HepG2 (cell line): ENCODE measurements at regions not wholly inside any gene's neighbourhood (a gene's known extent, or its start where the extent isn't known, plus 50 kb on each side); places are given as distances from the start of the nearest gene placed in this dataset.

Experiments
- CTCF ChIP-seq: sonication (generic); formaldehyde crosslinking; IDR thresholded peaks from 2 replicates; pipeline ENCODE4 v1.5.0; 2020; ENCODE audit warnings: mild to moderate bottlenecking, missing genetic modification reagents, moderate library complexity
- DR1 ChIP-seq: sonication (generic); formaldehyde crosslinking; IDR thresholded peaks from 2 replicates; pipeline ENCODE4 v1.8.0; 2021; ENCODE audit warnings: mild to moderate bottlenecking, missing genetic modification reagents, inconsistent platforms
- EZH2 ChIP-seq: conservative IDR thresholded peaks from 2 replicates; pipeline ENCODE4 v1.6.1; 2012; ENCODE audit warnings: mild to moderate bottlenecking, low read depth, low read length, moderate library complexity
- FOXK2 ChIP-seq: fragments of 450-650 bp; IDR thresholded peaks from 2 replicates; pipeline ENCODE4 v1.6.1; 2016
- KLF16 ChIP-seq, 2 experiments: sonication (generic) in 1 of 2; formaldehyde crosslinking in 1 of 2; IDR thresholded peaks; 2 replicates each; pipeline versions ENCODE4 v1.6.1 to v1.8.0; 2016 to 2023; ENCODE audit warnings: missing genetic modification reagents in 2 of 2, missing compliant biosample characterization in 1 of 2
- POLR2A ChIP-seq, 2 experiments: IDR thresholded peaks; 2 replicates each; pipeline ENCODE4 v1.6.1; 2011; ENCODE audit warnings: low read depth in 2 of 2, low read length in 2 of 2, mild to moderate bottlenecking in 1 of 2, moderate library complexity in 1 of 2; ENCODE audit not compliant: insufficient read depth in 1 of 2
- SIN3A ChIP-seq: IDR thresholded peaks from 2 replicates; pipeline ENCODE4 v1.6.1; 2011; ENCODE audit warnings: low read depth, mild to moderate bottlenecking, control low read depth, low read length, borderline replicate concordance
- ZBTB40 ChIP-seq, 2 experiments: fragments of 450-650 bp in 1 of 2; sonication (generic) in 1 of 2; formaldehyde crosslinking in 1 of 2; IDR thresholded peaks; 2 replicates each; pipeline versions ENCODE4 v1.6.1 to v1.8.0; 2016 to 2022; ENCODE audit warnings: antibody characterized with exemption in 1 of 2, mild to moderate bottlenecking in 1 of 2, missing genetic modification reagents in 1 of 2
- ZFYVE20 ChIP-seq: sonication (generic); formaldehyde crosslinking; IDR thresholded peaks from 2 replicates; pipeline ENCODE4 v1.8.0; 2023; ENCODE audit warnings: low read depth, mild to moderate bottlenecking, moderate library complexity, missing genetic modification reagents, borderline replicate concordance
- ZNF431 ChIP-seq: sonication (generic); formaldehyde crosslinking; IDR thresholded peaks from 2 replicates; pipeline ENCODE4 v1.9.0; 2022; ENCODE audit warnings: missing genetic modification reagents, low read depth, mild to moderate bottlenecking, borderline replicate concordance
- ZNF556 ChIP-seq: sonication (generic); formaldehyde crosslinking; IDR thresholded peaks from 2 replicates; pipeline ENCODE4 v1.4.0; 2020; ENCODE audit warnings: mild to moderate bottlenecking, missing genetic modification reagents, borderline replicate concordance
- ZNF615 ChIP-seq: sonication (generic); formaldehyde crosslinking; IDR thresholded peaks from 2 replicates; pipeline ENCODE4 v1.5.0; 2020; ENCODE audit warnings: mild to moderate bottlenecking, missing genetic modification reagents, borderline replicate concordance
- ZNF766 ChIP-seq: sonication (generic); formaldehyde crosslinking; IDR thresholded peaks from 2 replicates; pipeline ENCODE4 v1.5.0; 2020; ENCODE audit warnings: missing genetic modification reagents, borderline replicate concordance

GRCh38 chr5:2818936-2819335 is 67.5 kb upstream of the IRX2 start:
- TF ChIP-seq KLF16 (CRISPR knock-in tag; IDR thresholded peaks at IDR 0.05): no peak
- no peak for TF ChIP-seq ZBTB40 (IDR thresholded peaks at IDR 0.05)
- TF ChIP-seq ZBTB40 (CRISPR knock-in tag; IDR thresholded peaks at IDR 0.05): no peak
- TF ChIP-seq FOXK2: no peak
- TF ChIP-seq ZNF615: no peak
- no peak for TF ChIP-seq SIN3A
- no peak for TF ChIP-seq ZNF556
- no peak for TF ChIP-seq POLR2A (IDR thresholded peaks at IDR 0.05; ENCODE audit: insufficient read depth in 1 of 2, low read depth in 2 of 2, low read length in 2 of 2)
- TF ChIP-seq ZNF766: no peak
- TF ChIP-seq CTCF (CRISPR knock-in tag): no peak
- no peak for TF ChIP-seq ZNF431 (CRISPR knock-in tag)
- no peak for TF ChIP-seq DR1 (CRISPR knock-in tag)
- TF ChIP-seq ZFYVE20 (CRISPR knock-in tag): no peak
- no peak for TF ChIP-seq EZH2
